ENCODE measurements at regions not wholly inside any gene's neighbourhood (a gene's known extent, or its start where the extent isn't known, plus 50 kb on each side); places are given as distances from the start of the nearest gene placed in this dataset.

GRCh38 chrX:128931071-128931470 is 592.2 kb downstream of the SMARCA1 start:
- no peak overlapping the region for H2AFZ ChIP-seq (ENCODE audit: low read depth)
- H3K79me2 ChIP-seq (ENCODE audit: insufficient read depth, low read depth), result no peaks in the 10 kb centered on the region
- no peak overlapping the region for H3K4me2 ChIP-seq
- H3K9ac ChIP-seq, result no peak overlapping the region
- H3K4me3 ChIP-seq (IDR thresholded peaks at IDR 0.05; ENCODE audit: insufficient read depth, low read depth, low read length), result no peak overlapping the region
- no peaks in the 10 kb centered on the region for H4K20me1 ChIP-seq (ENCODE audit: insufficient read depth)
- H3K4me1 ChIP-seq (ENCODE audit: low read depth, poor library complexity, severe bottlenecking), result no peaks in the 10 kb centered on the region
- no peak for TF ChIP-seq CTCF (conservative IDR thresholded peaks at IDR 0.05; ENCODE audit: low read depth, low read length)
- no peaks in the 10 kb centered on the region for H3K27me3 ChIP-seq (ENCODE audit: insufficient read depth, low read depth)
- no peak overlapping the region for H3K27ac ChIP-seq
- H3K36me3 ChIP-seq (ENCODE audit: insufficient read depth), result no peaks in the 10 kb centered on the region

GRCh38 chrX:128929271-128930057 is 593.8 kb downstream of the SMARCA1 start:
- H3K27me3 ChIP-seq (ENCODE audit: insufficient read depth, low read depth), result no peaks in the 10 kb centered on the region
- H3K79me2 ChIP-seq (ENCODE audit: insufficient read depth, low read depth), result no peaks in the 10 kb centered on the region
- H4K20me1 ChIP-seq (ENCODE audit: insufficient read depth), result no peaks in the 10 kb centered on the region
- H3K9ac ChIP-seq, result no peak overlapping the region
- no peak overlapping the region for H3K4me2 ChIP-seq
- H2AFZ ChIP-seq (ENCODE audit: low read depth), result no peak overlapping the region
- no peak overlapping the region for H3K27ac ChIP-seq
- no peaks in the 10 kb centered on the region for H3K36me3 ChIP-seq (ENCODE audit: insufficient read depth)
- no peaks in the 10 kb centered on the region for H3K4me1 ChIP-seq (ENCODE audit: low read depth, poor library complexity, severe bottlenecking)
- H3K4me3 ChIP-seq (IDR thresholded peaks at IDR 0.05; ENCODE audit: insufficient read depth, low read depth, low read length), result no peak overlapping the region
- no peak for TF ChIP-seq CTCF (conservative IDR thresholded peaks at IDR 0.05; ENCODE audit: low read depth, low read length)

- TF ChIP-seq CTCF (conservative IDR thresholded peaks at IDR 0.05; ENCODE audit: low read depth, low read length), result no peak
- Histone ChIP-seq H3K27ac (no peak overlapping the region), H3K4me2 (no peak overlapping the region), H3K4me3 (IDR thresholded peaks at IDR 0.05; ENCODE audit: insufficient read depth, low read depth, low read length) (no peak overlapping the region), H3K36me3 (ENCODE audit: insufficient read depth) (no peaks in the 10 kb centered on the region), H3K79me2 (ENCODE audit: insufficient read depth, low read depth) (no peaks in the 10 kb centered on the region), H4K20me1 (ENCODE audit: insufficient read depth) (no peaks in the 10 kb centered on the region), H3K9ac (no peak overlapping the region), H2AFZ (ENCODE audit: low read depth) (no peak overlapping the region), H3K27me3 (ENCODE audit: insufficient read depth, low read depth) (no peaks in the 10 kb centered on the region), H3K4me1 (ENCODE audit: low read depth, poor library complexity, severe bottlenecking) (no peaks in the 10 kb centered on the region)
Measured at GRCh38 chrX:128928636-128929035, 594.7 kb downstream of the SMARCA1 start.

GRCh38 chrX:128927363-128927762 is 595.9 kb downstream of the SMARCA1 start:
- Histone ChIP-seq H4K20me1 (ENCODE audit: insufficient read depth) (no peaks in the 10 kb centered on the region), H3K27me3 (ENCODE audit: insufficient read depth, low read depth) (no peaks in the 10 kb centered on the region), H3K27ac (no peak overlapping the region), H3K4me1 (ENCODE audit: low read depth, poor library complexity, severe bottlenecking) (no peaks in the 10 kb centered on the region), H3K4me3 (IDR thresholded peaks at IDR 0.05; ENCODE audit: insufficient read depth, low read depth, low read length) (no peak overlapping the region), H3K36me3 (ENCODE audit: insufficient read depth) (no peaks in the 10 kb centered on the region), H3K4me2 (no peak overlapping the region), H3K9ac (no peak overlapping the region), H3K79me2 (ENCODE audit: insufficient read depth, low read depth) (no peaks in the 10 kb centered on the region), H2AFZ (ENCODE audit: low read depth) (no peak overlapping the region)
- no peak for TF ChIP-seq CTCF (conservative IDR thresholded peaks at IDR 0.05; ENCODE audit: low read depth, low read length)
